GM23338 (cell line): ENCODE measurements at regions not wholly inside any gene's neighbourhood (a gene's known extent, or its start where the extent isn't known, plus 50 kb on each side); places are given as distances from the start of the nearest gene placed in this dataset.
A peak's percentile ranks its signal among the peaks of the same experiment; 100 is the strongest.

Experiments
- ATAC-seq: fragments of 200-7000 bp; cut with Tn5 transposase; 3 replicates; pipeline ENCODE4 v1.9.1; 2020
- DNase-seq: peaks from one replicate; pipeline ENCODE4 v3.0.0-alpha.2; 2015; ENCODE audit warnings: low spot score
- H2AFZ ChIP-seq: fragments of 200-600 bp; sonication (generic); 2 replicates; pipeline ENCODE4 v1.8.0; 2016; ENCODE audit warnings: antibody characterized with exemption, mild to moderate bottlenecking, moderate library complexity
- H3F3A ChIP-seq: fragments of 200-600 bp; sonication (generic); replicated peaks from 2 replicates; pipeline ENCODE4 v1.8.0; 2017; ENCODE audit warnings: antibody characterized with exemption, mixed run types, low read depth
- H3K27ac ChIP-seq: fragments of 200-600 bp; sonication (generic); 2 replicates; pipeline ENCODE4 v1.6.1; 2016; ENCODE audit warnings: low read depth
- H3K27me3 ChIP-seq: fragments of 200-600 bp; sonication (generic); 2 replicates; pipeline ENCODE4 v1.8.0; 2016; ENCODE audit warnings: mild to moderate bottlenecking, mixed run types, moderate library complexity; ENCODE audit not compliant: insufficient read depth
- H3K36me3 ChIP-seq: fragments of 200-600 bp; sonication (generic); 2 replicates; pipeline ENCODE4 v1.8.0; 2016; ENCODE audit warnings: mild to moderate bottlenecking; ENCODE audit not compliant: insufficient read depth
- H3K4me1 ChIP-seq: fragments of 200-600 bp; sonication (generic); 2 replicates; pipeline ENCODE4 v1.8.0; 2016; ENCODE audit warnings: mild to moderate bottlenecking, moderate library complexity; ENCODE audit not compliant: insufficient read depth
- H3K4me2 ChIP-seq: fragments of 200-600 bp; sonication (generic); 2 replicates; pipeline ENCODE4 v1.7.1; 2017; ENCODE audit warnings: mixed run types
- H3K4me3 ChIP-seq: fragments of 200-600 bp; sonication (generic); 2 replicates; pipeline ENCODE4 v1.6.1; 2016; ENCODE audit warnings: mixed run types
- H3K79me2 ChIP-seq: fragments of 200-600 bp; sonication (generic); replicated peaks from 2 replicates; pipeline ENCODE4 v1.8.0; 2017; ENCODE audit warnings: mild to moderate bottlenecking; ENCODE audit not compliant: insufficient read depth
- H3K9me2 ChIP-seq: fragments of 200-600 bp; sonication (generic); 2 replicates; pipeline ENCODE4 v1.8.0; 2017; ENCODE audit not compliant: insufficient read depth
- H4K20me1 ChIP-seq: fragments of 200-600 bp; sonication (generic); replicated peaks from 2 replicates; pipeline ENCODE4 v1.8.0; 2017; ENCODE audit warnings: mild to moderate bottlenecking; ENCODE audit not compliant: insufficient read depth
- H3K27ac Mint-ChIP-seq: 2 replicates; pipeline ENCODE4 v1.8.0; 2020; ENCODE audit warnings: inconsistent platforms, mild to moderate bottlenecking, moderate library complexity, mixed read lengths
- H3K27me3 Mint-ChIP-seq: 3 replicates; pipeline ENCODE4 v1.8.0; 2022; ENCODE audit warnings: low read depth, mild to moderate bottlenecking, moderate library complexity, mixed read lengths, inconsistent platforms; ENCODE audit not compliant: insufficient read depth, poor library complexity
- H3K36me3 Mint-ChIP-seq: 3 replicates; pipeline ENCODE4 v1.8.0; 2021; ENCODE audit warnings: low read depth, mild to moderate bottlenecking, inconsistent platforms, moderate library complexity, mixed read lengths
- H3K4me1 Mint-ChIP-seq: 3 replicates; pipeline ENCODE4 v1.8.0; 2020; ENCODE audit warnings: mild to moderate bottlenecking, inconsistent platforms, mixed read lengths
- H3K4me3 Mint-ChIP-seq: 3 replicates; pipeline ENCODE4 v1.8.0; 2021; ENCODE audit warnings: moderate library complexity, mild to moderate bottlenecking, inconsistent platforms, mixed read lengths
- H3K9me3 Mint-ChIP-seq: 3 replicates; pipeline ENCODE4 v1.8.0; 2020; ENCODE audit warnings: moderate library complexity, mild to moderate bottlenecking, inconsistent platforms, mixed read lengths
- CTCF ChIP-seq, 2 experiments: fragments of 200-600 bp in 1 of 2; sonication (generic) in 1 of 2; conservative IDR thresholded peaks; 2 replicates each; pipeline versions ENCODE4 v1.5.1 to v1.6.1; 2016 to 2017; ENCODE audit warnings: antibody characterized with exemption in 2 of 2, low read depth in 2 of 2, mild to moderate bottlenecking in 2 of 2, moderate library complexity in 1 of 2
- ETS1 ChIP-seq: IDR thresholded peaks from 2 replicates; pipeline ENCODE4 v1.6.1; 2016; ENCODE audit warnings: antibody characterized with exemption
- EZH2 ChIP-seq: fragments of 200-600 bp; sonication (generic); IDR thresholded peaks from one replicate; pipeline ENCODE4 v1.8.0; 2017; ENCODE audit warnings: antibody characterized with exemption, mild to moderate bottlenecking, low read depth; ENCODE audit not compliant: unreplicated experiment
- EZH2phosphoT487 ChIP-seq: fragments of 200-600 bp; sonication (generic); IDR thresholded peaks from one replicate; pipeline ENCODE4 v1.8.1; 2018; ENCODE audit warnings: antibody characterized with exemption; ENCODE audit not compliant: unreplicated experiment
- NANOG ChIP-seq: IDR thresholded peaks from 2 replicates; pipeline ENCODE4 v1.6.1; 2016; ENCODE audit warnings: antibody characterized with exemption, borderline replicate concordance

GRCh38 chr2:121008975-121009374, 273.3 kb downstream of the GLI2 start:
- Mint-ChIP-seq H3K9me3 (peaks cover 3% of the 10 kb centered on the region; the same call in 1 of the 3 replicates), H3K36me3 (no peaks in the 10 kb centered on the region; the same call in 1 of the 3 replicates), H3K27ac (no peak overlapping the region), H3K4me3 (no peak overlapping the region), H3K4me1 (peaks cover 9% of the 10 kb centered on the region), H3K27me3 (peaks cover 12% of the 10 kb centered on the region)
- Histone ChIP-seq H2AFZ (no peak overlapping the region), H3K36me3 (no peaks in the 10 kb centered on the region), H3F3A (no peaks in the 10 kb centered on the region), H3K27me3 (no peaks in the 10 kb centered on the region), H3K4me2 (no peak overlapping the region), H3K79me2 (no peaks in the 10 kb centered on the region), H3K4me1 (no peaks in the 10 kb centered on the region), H3K9me2 (no peaks in the 10 kb centered on the region), H3K27ac (no peak overlapping the region), H4K20me1 (no peaks in the 10 kb centered on the region), H3K4me3 (no peak overlapping the region)
- TF ChIP-seq CTCF (conservative IDR thresholded peaks at IDR 0.05; ENCODE audit: low read depth in 2 of 2) (peak; percentile 59 to 91), EZH2phosphoT487 (no peak), ETS1 (no peak)
- ATAC-seq, result peak; percentile 98
- peak; percentile 78 for DNase-seq

- Mint-ChIP-seq H3K36me3 (no peaks in the 10 kb centered on the region; the same call in 2 of the 3 replicates), H3K27me3 (peaks cover 9% of the 10 kb centered on the region), H3K9me3 (no peaks in the 10 kb centered on the region), H3K4me3 (no peak overlapping the region), H3K4me1 (peaks cover 9% of the 10 kb centered on the region), H3K27ac (no peak overlapping the region)
- Histone ChIP-seq H3K27me3 (no peaks in the 10 kb centered on the region), H3K9me2 (no peaks in the 10 kb centered on the region), H3K4me1 (no peaks in the 10 kb centered on the region), H3K36me3 (no peaks in the 10 kb centered on the region), H3K4me3 (no peak overlapping the region), H3F3A (no peaks in the 10 kb centered on the region), H3K79me2 (no peaks in the 10 kb centered on the region), H3K27ac (no peak overlapping the region), H4K20me1 (no peaks in the 10 kb centered on the region), H3K4me2 (no peak overlapping the region), H2AFZ (no peak overlapping the region)
- TF ChIP-seq EZH2, result no peak
- DNase-seq (no peak), ATAC-seq (no peak)
Measured at GRCh38 chr2:121010998-121011397, 274.0 kb downstream of the TFCP2L1 start.

- ATAC-seq, result no peak
- no peaks in the 10 kb centered on the region for H3K79me2 ChIP-seq
- H3K4me1 ChIP-seq, result no peaks in the 10 kb centered on the region; the same call in 1 of the 2 replicates
- H3K36me3 ChIP-seq, result no peaks in the 10 kb centered on the region
- peaks cover 18% of the 10 kb centered on the region for H3K27me3 Mint-ChIP-seq
- TF ChIP-seq NANOG, result no peak
- no peaks in the 10 kb centered on the region for H3K9me2 ChIP-seq
- no peak overlapping the region for H3K27ac ChIP-seq
- no peak overlapping the region for H3K4me3 Mint-ChIP-seq
- H3K9me3 Mint-ChIP-seq, result no peaks in the 10 kb centered on the region
- no peak overlapping the region for H3K27ac Mint-ChIP-seq
- no peak overlapping the region for H2AFZ ChIP-seq
- H3K36me3 Mint-ChIP-seq, result no peaks in the 10 kb centered on the region
- H3K4me2 ChIP-seq, result no peak overlapping the region
- no peak overlapping the region for H3K4me3 ChIP-seq
- no peaks in the 10 kb centered on the region for H4K20me1 ChIP-seq
- H3K4me1 Mint-ChIP-seq, result peaks cover 12% of the 10 kb centered on the region
- H3F3A ChIP-seq, result no peaks in the 10 kb centered on the region
- DNase-seq, result no peak
- peaks cover 17% of the 10 kb centered on the region for H3K27me3 ChIP-seq
Measured at GRCh38 chr2:121014876-121015275, 270.1 kb downstream of the TFCP2L1 start.
